DND-41 (cell line): ENCODE measurements at regions not wholly inside any gene's neighbourhood (a gene's known extent, or its start where the extent isn't known, plus 50 kb on each side); places are given as distances from the start of the nearest gene placed in this dataset.

ENCODE experiments used
- CTCF ChIP-seq: IDR thresholded peaks from 2 replicates; pipeline ENCODE4 v1.5.1; 2012; ENCODE audit warnings: borderline replicate concordance, low read length, moderate library complexity, mild to moderate bottlenecking; ENCODE audit not compliant: poor library complexity, severe bottlenecking; ENCODE audit errors: extremely low read depth
- EZH2 ChIP-seq: IDR thresholded peaks from 3 replicates; pipeline ENCODE4 v1.6.1; 2012; ENCODE audit warnings: borderline replicate concordance, low read depth, mild to moderate bottlenecking, moderate library complexity, low read length, inconsistent platforms; ENCODE audit not compliant: severe bottlenecking

- TF ChIP-seq CTCF (no peak), EZH2 (no peak)
Observed at GRCh38 chr12:61694214-61694613, 566.0 kb upstream of the USP15 start.
